Cardiac muscle cell (in vitro differentiated cells and primary cell): ENCODE measurements at regions not wholly inside any gene's neighbourhood (a gene's known extent, or its start where the extent isn't known, plus 50 kb on each side); places are given as distances from the start of the nearest gene placed in this dataset.

ENCODE experiments used
- DNase-seq, 2 donors: peaks; one replicate each; pipeline versions ENCODE4 v3.0.0 to v3.0.0-alpha.2; 2010 to 2017; ENCODE audit warnings: low read depth in 1 of 2, low spot score in 1 of 2
- H3K27ac ChIP-seq: fragments of 200-600 bp; sonication (generic); 2 replicates; pipeline ENCODE4 v1.5.1; 2016
- H3K27me3 ChIP-seq: fragments of 200-600 bp; sonication (generic); 2 replicates; pipeline ENCODE4 v1.6.0; 2016; ENCODE audit warnings: control low read depth
- H3K36me3 ChIP-seq: fragments of 200-600 bp; sonication (generic); 2 replicates; pipeline ENCODE4 v1.5.1; 2016; ENCODE audit warnings: control low read depth
- H3K4me1 ChIP-seq: fragments of 200-600 bp; sonication (generic); 2 replicates; pipeline ENCODE4 v1.8.1; 2017; ENCODE audit warnings: low read depth, mild to moderate bottlenecking, mixed run types
- H3K4me3 ChIP-seq: fragments of 200-600 bp; sonication (generic); 2 replicates; pipeline ENCODE4 v1.5.1; 2016; ENCODE audit warnings: mild to moderate bottlenecking
- H3K9me3 ChIP-seq: fragments of 200-600 bp; sonication (generic); 2 replicates; pipeline ENCODE4 v1.5.1; 2017; ENCODE audit warnings: low read depth, mild to moderate bottlenecking, control low read depth
- CTCF ChIP-seq: IDR thresholded peaks from 2 replicates; pipeline ENCODE4 v1.5.1; 2012; ENCODE audit warnings: low read depth, mild to moderate bottlenecking, low read length

GRCh38 chr7:18096087-18096486 is 68.4 kb upstream of the PRPS1L1 start:
- Histone ChIP-seq H3K36me3 (no peaks in the 10 kb centered on the region), H3K4me1 (peaks cover 4% of the 10 kb centered on the region), H3K27me3 (peaks cover 5% of the 10 kb centered on the region), H3K27ac (no peak overlapping the region), H3K9me3 (no peaks in the 10 kb centered on the region), H3K4me3 (no peak overlapping the region)
- DNase-seq, result no peak
- TF ChIP-seq CTCF, result no peak

- H3K27ac ChIP-seq, result no peak overlapping the region
Observed at GRCh38 chr7:18102576-18102975, 74.9 kb upstream of the PRPS1L1 start.

GRCh38 chr7:18103436-18104218 is 76.0 kb upstream of the PRPS1L1 start:
- no peaks in the 10 kb centered on the region for H3K36me3 ChIP-seq
- no peaks in the 10 kb centered on the region for H3K27me3 ChIP-seq
- no peaks in the 10 kb centered on the region for H3K9me3 ChIP-seq
- H3K4me3 ChIP-seq, result no peak overlapping the region
- no peaks in the 10 kb centered on the region for H3K4me1 ChIP-seq
- DNase-seq, result no peak
- no peak overlapping the region for H3K27ac ChIP-seq
- no peak for TF ChIP-seq CTCF

More at GRCh38 chr7:18102576-18102975, 74.9 kb upstream of the PRPS1L1 start:
- no peaks in the 10 kb centered on the region for H3K9me3 ChIP-seq
- DNase-seq, result no peak
- no peaks in the 10 kb centered on the region for H3K36me3 ChIP-seq
- no peaks in the 10 kb centered on the region for H3K27me3 ChIP-seq
- no peak for TF ChIP-seq CTCF
- H3K4me1 ChIP-seq, result no peaks in the 10 kb centered on the region
- no peak overlapping the region for H3K4me3 ChIP-seq

GRCh38 chr7:18109762-18110161 is 82.1 kb upstream of the PRPS1L1 start:
- Histone ChIP-seq H3K27me3 (no peaks in the 10 kb centered on the region), H3K27ac (no peak overlapping the region), H3K36me3 (no peaks in the 10 kb centered on the region), H3K9me3 (no peaks in the 10 kb centered on the region), H3K4me3 (no peak overlapping the region), H3K4me1 (peaks cover 11% of the 10 kb centered on the region)
- DNase-seq, result no peak
- no peak for TF ChIP-seq CTCF

- Histone ChIP-seq H3K27me3 (no peaks in the 10 kb centered on the region), H3K9me3 (no peaks in the 10 kb centered on the region), H3K4me3 (no peak overlapping the region), H3K4me1 (peaks cover 3% of the 10 kb centered on the region), H3K27ac (no peak overlapping the region), H3K36me3 (no peaks in the 10 kb centered on the region)
- TF ChIP-seq CTCF, result no peak
- DNase-seq, result no peak
Observed at GRCh38 chr7:18116661-18117060, 89.0 kb upstream of the PRPS1L1 start.
